PC-3 (cell line): ENCODE measurements at regions not wholly inside any gene's neighbourhood (a gene's known extent, or its start where the extent isn't known, plus 50 kb on each side); places are given as distances from the start of the nearest gene placed in this dataset.

Source experiments
- ATAC-seq: fragments of 200-7000 bp; cut with Tn5 transposase; 2 replicates; pipeline ENCODE4 v1.9.1; 2020; ENCODE audit warnings: mild to moderate bottlenecking, moderate library complexity
- BruUV-seq: library from RNA; stranded (reverse); fragments of 400-500 nt; replicated peaks from 2 replicates; lab custom pipeline; 2021; lab: Mats Ljungman, UMichigan
- CTCF ChIA-PET: fragments of 300-600 bp; sonication (Branson Sonifier 250); formaldehyde crosslinking; loops from one replicate; lab custom pipeline; 2022; ENCODE audit warnings: antibody characterized with exemption; lab: Charles Lee
- POLR2A ChIA-PET: fragments of 300-600 bp; sonication (Branson Sonifier 250); formaldehyde crosslinking; loops from one replicate; lab custom pipeline; 2022; ENCODE audit warnings: antibody characterized with exemption; ENCODE audit not compliant: unreplicated experiment; lab: Charles Lee
- DNase-seq: peaks from one replicate; pipeline ENCODE4 v3.0.0-alpha.2; 2015
- H2AFZ ChIP-seq: fragments of 300-600 bp; sonication (generic); 2 replicates; pipeline ENCODE4 v1.6.0; 2016; ENCODE audit warnings: antibody characterized with exemption, low read length
- H3F3A ChIP-seq: fragments of 300-600 bp; sonication (generic); one replicate; pipeline ENCODE4 v1.6.0; 2017; ENCODE audit warnings: antibody characterized with exemption, low read length, control low read depth, mild to moderate bottlenecking; ENCODE audit not compliant: unreplicated experiment
- H3K27ac ChIP-seq: fragments of 300-600 bp; sonication (generic); 2 replicates; pipeline ENCODE4 v1.5.1; 2016; ENCODE audit warnings: mild to moderate bottlenecking, low read length
- H3K27me3 ChIP-seq: fragments of 300-600 bp; sonication (generic); 2 replicates; pipeline ENCODE4 v1.6.1; 2016; ENCODE audit warnings: low read length, mixed read lengths
- H3K36me3 ChIP-seq: fragments of 300-600 bp; sonication (generic); 2 replicates; pipeline ENCODE4 v1.6.1; 2016; ENCODE audit warnings: low read depth, mixed run types, low read length, mixed read lengths
- H3K4me1 ChIP-seq: fragments of 300-600 bp; sonication (generic); 2 replicates; pipeline ENCODE4 v1.5.1; 2016; ENCODE audit warnings: low read length; ENCODE audit not compliant: insufficient read depth
- H3K4me2 ChIP-seq: fragments of 300-600 bp; sonication (generic); 2 replicates; pipeline ENCODE4 v1.6.0; 2016; ENCODE audit warnings: low read length
- H3K4me3 ChIP-seq: fragments of 300-600 bp; sonication (generic); 2 replicates; pipeline ENCODE4 v1.5.1; 2016; ENCODE audit warnings: mild to moderate bottlenecking, low read length, mixed read lengths
- H3K79me2 ChIP-seq: fragments of 300-600 bp; sonication (generic); 2 replicates; pipeline ENCODE4 v1.6.1; 2017; ENCODE audit warnings: low read length, mixed read lengths
- H3K9ac ChIP-seq: fragments of 300-600 bp; sonication (generic); 2 replicates; pipeline ENCODE4 v1.6.0; 2016; ENCODE audit warnings: mild to moderate bottlenecking, low read length
- H3K9me2 ChIP-seq: fragments of 300-600 bp; sonication (generic); replicated peaks from 2 replicates; pipeline ENCODE4 v1.6.1; 2016; ENCODE audit warnings: mixed run types, low read length, mixed read lengths
- H3K9me3 ChIP-seq: fragments of 300-600 bp; sonication (generic); 2 replicates; pipeline ENCODE4 v1.6.1; 2016; ENCODE audit warnings: low read length, mixed read lengths
- H4K20me1 ChIP-seq: fragments of 300-600 bp; sonication (generic); 2 replicates; pipeline ENCODE4 v1.6.1; 2016; ENCODE audit warnings: low read length, mixed read lengths
- EZH2 ChIP-seq: fragments of 300-600 bp; sonication (generic); IDR thresholded peaks from one replicate; pipeline ENCODE4 v1.6.1; 2017; ENCODE audit warnings: antibody characterized with exemption, mild to moderate bottlenecking, low read length; ENCODE audit not compliant: unreplicated experiment
- EZH2phosphoT487 ChIP-seq: fragments of 300-600 bp; sonication (generic); IDR thresholded peaks from 2 replicates; pipeline ENCODE4 v1.6.1; 2018; ENCODE audit warnings: mild to moderate bottlenecking, antibody characterized with exemption, low read length, borderline replicate concordance
- intact Hi-C: fragments of 100-400 bp; cut with micrococcal nuclease; formaldehyde crosslinking; loops from 2 replicates; pipeline ENCODE4 v1.9.0; 2023
- TF ChIP-seq, protein P1 (sequence below): fragments of 300-600 bp; sonication (generic); conservative IDR thresholded peaks from 2 replicates; pipeline ENCODE4 v1.5.1; 2017; ENCODE audit warnings: antibody characterized with exemption, low read depth, mild to moderate bottlenecking, low read length

DNA sequence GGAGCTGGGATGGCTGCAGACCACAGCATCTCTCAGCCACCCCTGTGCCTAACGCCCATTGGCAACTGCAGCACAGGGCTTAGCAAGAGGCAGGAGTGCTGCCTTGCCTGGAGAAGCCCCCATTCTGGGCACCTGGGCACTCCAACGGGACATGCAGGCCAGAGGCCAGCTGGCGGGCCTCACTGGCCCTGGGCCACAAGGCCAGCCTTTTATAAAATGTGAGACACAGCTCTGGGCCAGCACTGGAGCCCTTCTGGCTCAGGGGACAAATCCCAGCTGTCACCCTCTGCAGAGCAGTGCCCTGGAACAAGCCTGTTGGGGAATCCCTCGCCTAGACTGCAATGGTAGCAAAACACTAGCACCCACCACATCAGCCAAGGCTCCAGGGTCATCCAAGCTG lies 171.8 kb downstream of the WSCD1 start:
- no peak overlapping the region for H3K4me3 ChIP-seq
- ATAC-seq (no peak), DNase-seq (no peak)
- H3K9me3 ChIP-seq, result no peaks in the 10 kb centered on the region
- ChIA-PET POLR2A (no interaction called here), CTCF (no interaction called here)
- intact Hi-C loops, result no loop called here
- H3K9ac ChIP-seq, result no peak overlapping the region
- peaks cover 47% of the 10 kb centered on the region for H3K4me1 ChIP-seq
- no peak overlapping the region for H3K27ac ChIP-seq
- H3K9me2 ChIP-seq, result no peaks in the 10 kb centered on the region
- no peaks in the 10 kb centered on the region for H3K27me3 ChIP-seq
- H2AFZ ChIP-seq, result no peak overlapping the region
- no TSS peak for BruUV-seq
- no peak for TF ChIP-seq EZH2phosphoT487
- TF ChIP-seq, protein P1, sequence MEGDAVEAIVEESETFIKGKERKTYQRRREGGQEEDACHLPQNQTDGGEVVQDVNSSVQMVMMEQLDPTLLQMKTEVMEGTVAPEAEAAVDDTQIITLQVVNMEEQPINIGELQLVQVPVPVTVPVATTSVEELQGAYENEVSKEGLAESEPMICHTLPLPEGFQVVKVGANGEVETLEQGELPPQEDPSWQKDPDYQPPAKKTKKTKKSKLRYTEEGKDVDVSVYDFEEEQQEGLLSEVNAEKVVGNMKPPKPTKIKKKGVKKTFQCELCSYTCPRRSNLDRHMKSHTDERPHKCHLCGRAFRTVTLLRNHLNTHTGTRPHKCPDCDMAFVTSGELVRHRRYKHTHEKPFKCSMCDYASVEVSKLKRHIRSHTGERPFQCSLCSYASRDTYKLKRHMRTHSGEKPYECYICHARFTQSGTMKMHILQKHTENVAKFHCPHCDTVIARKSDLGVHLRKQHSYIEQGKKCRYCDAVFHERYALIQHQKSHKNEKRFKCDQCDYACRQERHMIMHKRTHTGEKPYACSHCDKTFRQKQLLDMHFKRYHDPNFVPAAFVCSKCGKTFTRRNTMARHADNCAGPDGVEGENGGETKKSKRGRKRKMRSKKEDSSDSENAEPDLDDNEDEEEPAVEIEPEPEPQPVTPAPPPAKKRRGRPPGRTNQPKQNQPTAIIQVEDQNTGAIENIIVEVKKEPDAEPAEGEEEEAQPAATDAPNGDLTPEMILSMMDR, result no peak
- no peak for TF ChIP-seq EZH2
- H3F3A ChIP-seq, result no peaks in the 10 kb centered on the region
- no peaks in the 10 kb centered on the region for H4K20me1 ChIP-seq
- H3K36me3 ChIP-seq, result no peaks in the 10 kb centered on the region
- H3K79me2 ChIP-seq, result no peaks in the 10 kb centered on the region
- H3K4me2 ChIP-seq, result peak overlapping the region; percentile 54; the same call in 1 of the 2 replicates

DNA sequence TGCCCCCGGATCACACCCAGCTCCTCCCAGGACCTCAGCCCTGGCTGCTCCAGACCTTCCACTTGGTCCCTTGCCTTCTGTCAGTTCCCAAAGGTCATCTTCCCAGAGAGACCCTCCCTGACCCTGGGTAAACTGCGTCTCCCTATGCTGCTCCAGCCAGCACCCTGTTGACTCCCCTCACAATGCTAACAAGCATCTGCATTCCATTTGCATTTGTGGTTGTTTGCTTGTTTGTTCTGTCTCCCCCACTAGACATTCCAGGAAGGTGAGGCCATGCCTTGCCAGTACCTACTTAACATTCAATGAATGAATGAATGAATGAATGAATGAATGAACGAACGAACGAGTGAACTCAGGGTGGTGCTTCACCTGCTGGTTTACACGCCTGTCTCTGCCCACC lies 171.2 kb downstream of the WSCD1 start:
- ChIA-PET CTCF (no interaction called here), POLR2A (no interaction called here)
- no TSS peak for BruUV-seq
- Histone ChIP-seq H3K27me3 (no peaks in the 10 kb centered on the region), H4K20me1 (no peaks in the 10 kb centered on the region), H3K36me3 (no peaks in the 10 kb centered on the region), H3F3A (no peaks in the 10 kb centered on the region), H3K79me2 (no peaks in the 10 kb centered on the region), H3K9ac (0 out of 2 replicates have a peak overlapping the region, but pooled peaks have one; percentile 27), H3K4me3 (no peak overlapping the region), H3K4me2 (peak overlapping the region; percentile 54), H3K9me3 (no peaks in the 10 kb centered on the region), H2AFZ (no peak overlapping the region), H3K27ac (peak overlapping the region; percentile 55), H3K4me1 (peaks cover 47% of the 10 kb centered on the region), H3K9me2 (no peaks in the 10 kb centered on the region)
- DNase-seq (peak; percentile 72), ATAC-seq (peak; percentile 47)
- TF ChIP-seq EZH2phosphoT487 (no peak), EZH2 (no peak)
- TF ChIP-seq, protein P1, result no peak
- intact Hi-C loops, result no loop called here

DNA sequence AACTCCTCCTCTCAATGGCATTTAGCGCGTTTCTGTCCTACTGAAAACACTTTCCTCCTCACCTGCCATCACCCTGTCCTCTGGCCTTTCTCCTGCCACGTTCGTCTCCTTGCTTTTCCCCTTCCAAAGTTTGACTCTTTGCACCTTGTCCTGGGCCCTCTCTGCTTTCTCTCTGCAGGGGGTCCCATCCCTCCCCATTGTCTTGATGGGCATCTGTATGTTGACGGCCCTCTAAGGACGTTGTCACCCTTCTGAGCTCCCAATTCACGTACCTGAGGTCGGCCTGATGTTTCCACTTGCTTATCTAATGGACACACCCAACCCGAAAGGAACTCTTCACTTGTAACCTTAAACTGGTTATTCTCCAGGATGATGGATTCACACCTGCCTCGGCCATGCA lies 170.4 kb downstream of the WSCD1 start:
- Histone ChIP-seq H3K4me3 (no peak overlapping the region), H3K79me2 (no peaks in the 10 kb centered on the region), H4K20me1 (no peaks in the 10 kb centered on the region), H3K27me3 (no peaks in the 10 kb centered on the region), H2AFZ (no peak overlapping the region), H3F3A (no peaks in the 10 kb centered on the region), H3K36me3 (no peaks in the 10 kb centered on the region), H3K9ac (no peak overlapping the region), H3K27ac (peak overlapping the region; percentile 55; the same call in 1 of the 2 replicates), H3K9me2 (no peaks in the 10 kb centered on the region), H3K9me3 (no peaks in the 10 kb centered on the region), H3K4me2 (peak overlapping the region; percentile 54), H3K4me1 (peaks cover 47% of the 10 kb centered on the region)
- ChIA-PET CTCF (interaction anchor here (0.7 kb wide), 1 partner anchor 16 kb away, joined by 3 read pairs; no protein-coding TSS in a partner anchor), POLR2A (no interaction called here)
- intact Hi-C loops, result no loop called here
- TF ChIP-seq EZH2, result no peak
- no peak for TF ChIP-seq EZH2phosphoT487
- TF ChIP-seq, protein P1, result no peak
- ATAC-seq, result no peak
- no peak for DNase-seq
- BruUV-seq, result no TSS peak
